Vagina (tissue), 2 donors: ENCODE measurements at regions not wholly inside any gene's neighbourhood (a gene's known extent, or its start where the extent isn't known, plus 50 kb on each side); places are given as distances from the start of the nearest gene placed in this dataset.

Source experiments
- DNase-seq, 2 donors: peaks; one replicate each; pipeline ENCODE4 v3.0.0-alpha.2; 2017; ENCODE audit errors: extremely low spot score in 2 of 2
- H3K27ac ChIP-seq: fragments of 200-600 bp; sonication (generic); one replicate; pipeline ENCODE4 v1.5.1; 2019
- H3K27me3 ChIP-seq: fragments of 200-600 bp; sonication (generic); one replicate; pipeline ENCODE4 v1.5.1; 2019
- H3K36me3 ChIP-seq, 2 donors: fragments of 200-600 bp; sonication (generic); one replicate each; pipeline ENCODE4 v1.5.1; 2017 to 2019
- H3K4me1 ChIP-seq: fragments of 200-600 bp; sonication (generic); one replicate; pipeline ENCODE4 v1.5.1; 2019
- H3K4me3 ChIP-seq, 2 donors: fragments of 200-600 bp; sonication (generic); 1 replicate in 1 of 2; 2 replicates in 1 of 2; pipeline ENCODE4 v1.5.1; 2016 to 2019
- H3K9me3 ChIP-seq: fragments of 200-600 bp; sonication (generic); one replicate; pipeline ENCODE4 v1.5.1; 2019
- CTCF ChIP-seq, 3 experiments: fragments of 450-650 bp in 2 of 3; fragments of 200-600 bp in 1 of 3; sonication (generic) in 1 of 3; IDR thresholded peaks; one replicate each; pipeline ENCODE4 v1.5.1; 2017 to 2019; ENCODE audit warnings: antibody characterized with exemption in 3 of 3, mild to moderate bottlenecking in 2 of 3, moderate library complexity in 2 of 3
- POLR2A ChIP-seq, 2 donors: fragments of 450-650 bp; IDR thresholded peaks; one replicate each; pipeline ENCODE4 v1.6.1; 2017; ENCODE audit warnings: antibody characterized with exemption in 2 of 2, mild to moderate bottlenecking in 2 of 2, moderate library complexity in 2 of 2
- POLR2AphosphoS5 ChIP-seq, 2 donors: sonication (generic); formaldehyde crosslinking; IDR thresholded peaks; one replicate each; pipeline ENCODE4 v1.9.0; 2017; ENCODE audit warnings: antibody characterized with exemption in 2 of 2, mild to moderate bottlenecking in 2 of 2, low read depth in 1 of 2; ENCODE audit not compliant: insufficient read depth in 1 of 2
- intact Hi-C: fragments of 100-400 bp; cut with DNase I; formaldehyde crosslinking; loops from one replicate; pipeline ENCODE4 v1.15.1; 2023

DNA sequence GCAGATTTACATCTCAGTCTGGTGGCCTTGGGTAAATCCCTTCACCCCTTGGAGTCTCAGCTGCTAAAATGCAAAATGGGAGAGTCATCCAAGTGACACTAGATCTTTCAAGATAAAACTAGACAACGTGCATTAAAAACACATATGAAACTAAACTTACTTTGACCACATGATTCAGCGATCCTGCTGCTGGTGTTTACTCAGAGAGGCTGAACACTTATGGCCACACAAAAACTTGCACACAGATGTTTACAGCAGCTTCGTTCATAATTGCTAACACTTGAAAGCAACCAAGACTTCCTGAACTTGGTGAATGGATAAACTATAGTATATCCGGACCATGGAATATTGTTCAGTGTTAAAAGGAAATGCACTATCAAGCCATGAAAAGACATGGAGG is 55.3 kb upstream of the GPR6 start:
- H3K4me3 ChIP-seq, result no peak overlapping the region
- no peaks in the 10 kb centered on the region for H3K4me1 ChIP-seq
- no peaks in the 10 kb centered on the region for H3K27me3 ChIP-seq
- no peaks in the 10 kb centered on the region for H3K36me3 ChIP-seq
- no peak for TF ChIP-seq POLR2AphosphoS5 (IDR thresholded peaks at IDR 0.05; ENCODE audit: insufficient read depth in 1 of 2, low read depth in 1 of 2)
- TF ChIP-seq POLR2A (IDR thresholded peaks at IDR 0.05), result no peak
- no peak for TF ChIP-seq CTCF (IDR thresholded peaks at IDR 0.05)
- H3K9me3 ChIP-seq, result no peaks in the 10 kb centered on the region
- no peak for DNase-seq
- intact Hi-C loops, result no loop called here
- no peak overlapping the region for H3K27ac ChIP-seq

DNA sequence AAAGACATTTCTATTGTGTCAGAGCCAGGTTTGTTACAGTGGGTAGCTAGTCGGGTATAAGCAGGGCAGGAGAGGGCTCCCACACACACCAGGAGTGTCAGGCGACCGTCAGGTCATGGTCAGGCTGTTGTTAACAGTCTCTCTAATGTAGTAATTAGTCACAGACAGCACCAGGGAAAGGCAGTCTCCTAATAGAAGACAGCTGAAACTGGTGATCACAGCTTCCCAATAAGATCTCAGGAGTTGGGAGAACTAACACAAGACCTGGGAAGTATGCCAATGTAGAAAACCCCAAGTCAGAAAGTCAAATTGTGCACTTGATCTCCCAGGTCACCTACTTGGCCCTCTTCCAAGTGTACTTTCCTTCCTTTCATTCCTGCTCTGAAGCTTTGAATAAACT is 53.0 kb upstream of the GPR6 start:
- TF ChIP-seq CTCF (IDR thresholded peaks at IDR 0.05), result no peak
- TF ChIP-seq POLR2A (IDR thresholded peaks at IDR 0.05), result no peak
- TF ChIP-seq POLR2AphosphoS5 (IDR thresholded peaks at IDR 0.05; ENCODE audit: insufficient read depth in 1 of 2, low read depth in 1 of 2), result no peak
- no peak overlapping the region for H3K27ac ChIP-seq
- DNase-seq, result no peak
- no peaks in the 10 kb centered on the region for H3K4me1 ChIP-seq
- no peak overlapping the region for H3K4me3 ChIP-seq
- intact Hi-C loops, result no loop called here
- no peaks in the 10 kb centered on the region for H3K36me3 ChIP-seq
- H3K27me3 ChIP-seq, result no peaks in the 10 kb centered on the region
- no peaks in the 10 kb centered on the region for H3K9me3 ChIP-seq

DNA sequence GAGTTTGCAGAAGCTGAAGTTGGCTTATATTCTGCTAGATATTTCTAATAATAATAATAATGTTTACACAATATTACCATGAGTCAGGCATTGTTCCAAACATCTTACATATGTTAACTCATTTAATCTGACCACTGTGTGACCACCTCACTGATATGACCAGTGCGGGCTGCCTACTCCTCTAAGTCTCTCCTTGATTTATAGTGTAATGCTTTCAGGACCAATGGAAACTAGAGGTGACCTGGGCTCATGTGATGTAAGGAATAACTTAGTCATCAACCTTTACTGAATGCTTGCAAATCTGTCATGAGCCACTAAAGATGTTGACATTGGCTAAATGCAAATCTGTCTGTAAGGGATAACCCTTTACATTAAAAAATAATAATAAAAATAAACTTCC is 51.1 kb upstream of the GPR6 start:
- H3K27me3 ChIP-seq, result no peaks in the 10 kb centered on the region
- intact Hi-C loops, result no loop called here
- no peaks in the 10 kb centered on the region for H3K4me1 ChIP-seq
- TF ChIP-seq POLR2A (IDR thresholded peaks at IDR 0.05), result no peak
- TF ChIP-seq CTCF (IDR thresholded peaks at IDR 0.05), result no peak
- TF ChIP-seq POLR2AphosphoS5 (IDR thresholded peaks at IDR 0.05; ENCODE audit: insufficient read depth in 1 of 2, low read depth in 1 of 2), result no peak
- no peak overlapping the region for H3K27ac ChIP-seq
- H3K36me3 ChIP-seq, result no peaks in the 10 kb centered on the region
- no peak for DNase-seq
- no peaks in the 10 kb centered on the region for H3K9me3 ChIP-seq
- H3K4me3 ChIP-seq, result no peak overlapping the region
